GM18498 (cell line): ENCODE measurements at regions not wholly inside any gene's neighbourhood (a gene's known extent, or its start where the extent isn't known, plus 50 kb on each side); places are given as distances from the start of the nearest gene placed in this dataset.
A peak's percentile ranks its signal among the peaks of the same experiment; 100 is the strongest.

Experiments
- ATAC-seq: cut with Tn5 transposase; IDR thresholded peaks from one replicate; pipeline ENCODE4 v1.9.1; 2021; ENCODE audit warnings: mild to moderate bottlenecking, moderate library complexity; ENCODE audit not compliant: unreplicated experiment

GRCh38 chr11:80900265-80900664 is 1459.4 kb upstream of the TENM4 start:
- ATAC-seq, result peak; percentile 88

- ATAC-seq, result no peak
Measured at GRCh38 chr11:80899381-80899780, 1458.6 kb upstream of the TENM4 start.

- ATAC-seq, result no peak
Measured at GRCh38 chr11:80898910-80899309, 1458.1 kb upstream of the TENM4 start.

- no peak for ATAC-seq
Measured at GRCh38 chr11:80886684-80887083, 1445.9 kb upstream of the TENM4 start.

- ATAC-seq, result no peak
Measured at GRCh38 chr11:80873310-80873999, 1432.6 kb upstream of the TENM4 start.

- ATAC-seq, result no peak
Measured at GRCh38 chr11:80872116-80872728, 1431.4 kb upstream of the TENM4 start.

GRCh38 chr11:80868831-80869230 is 1428.0 kb upstream of the TENM4 start:
- no peak for ATAC-seq

- no peak for ATAC-seq
Measured at GRCh38 chr11:80862011-80862410, 1421.2 kb upstream of the TENM4 start.

- ATAC-seq, result no peak
Measured at GRCh38 chr11:80861193-80861592, 1420.4 kb upstream of the TENM4 start.

- ATAC-seq, result no peak
Measured at GRCh38 chr11:80860632-80861031, 1419.8 kb upstream of the TENM4 start.

- ATAC-seq, result no peak
Measured at GRCh38 chr11:80856066-80856465, 1415.2 kb upstream of the TENM4 start.

GRCh38 chr11:80855426-80855825 is 1414.6 kb upstream of the TENM4 start:
- no peak for ATAC-seq

GRCh38 chr11:80849253-80849652 is 1408.4 kb upstream of the TENM4 start:
- ATAC-seq, result peak; percentile 48

- peak; percentile 96 for ATAC-seq
Measured at GRCh38 chr11:80846979-80847378, 1406.1 kb upstream of the TENM4 start.

- no peak for ATAC-seq
Measured at GRCh38 chr11:80846442-80846841, 1405.6 kb upstream of the TENM4 start.

GRCh38 chr11:80844110-80844819 is 1403.4 kb upstream of the TENM4 start:
- ATAC-seq, result no peak

- ATAC-seq, result peak; percentile 38
Measured at GRCh38 chr11:80843266-80843974, 1402.6 kb upstream of the TENM4 start.

- no peak for ATAC-seq
Measured at GRCh38 chr11:80842246-80842645, 1401.4 kb upstream of the TENM4 start.

- ATAC-seq, result no peak
Measured at GRCh38 chr11:80841675-80842074, 1400.8 kb upstream of the TENM4 start.

- peak; percentile 83 for ATAC-seq
Measured at GRCh38 chr11:80838153-80838552, 1397.3 kb upstream of the TENM4 start.

- ATAC-seq, result no peak
Measured at GRCh38 chr11:80837051-80837450, 1396.2 kb upstream of the TENM4 start.
